ENCODE measurements at regions not wholly inside any gene's neighbourhood (a gene's known extent, or its start where the extent isn't known, plus 50 kb on each side); places are given as distances from the start of the nearest gene placed in this dataset.

DNA sequence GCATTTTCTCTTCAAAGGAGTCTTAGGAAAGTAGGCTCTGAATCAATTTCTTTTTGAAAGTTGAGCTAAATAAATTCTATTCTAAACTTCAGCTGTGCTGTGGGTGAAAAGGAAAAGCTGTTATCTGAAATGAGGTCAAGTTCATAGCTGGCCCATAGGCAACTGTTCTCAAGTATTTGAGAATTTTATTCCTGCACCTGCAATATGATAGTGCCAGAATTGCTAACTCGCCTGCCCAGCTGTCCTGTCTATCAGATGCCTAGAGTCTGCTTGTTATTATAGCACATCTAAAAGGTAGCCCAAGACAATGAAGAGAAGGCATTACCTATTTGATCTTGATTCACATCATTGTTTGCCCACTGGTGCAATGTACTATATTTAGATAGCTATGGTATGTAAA is 798.7 kb downstream of the DIPK2A start:
- no peak for DNase-seq (ENCODE audit: low read depth, low spot score)
- POLR2A ChIA-PET = no interaction called here
- Histone ChIP-seq H3K27me3 (ENCODE audit: control insufficient read depth, insufficient read depth, low read length) (no peaks in the 10 kb centered on the region), H3K9me3 (ENCODE audit: control insufficient read depth, insufficient read depth, low read length) (no peaks in the 10 kb centered on the region), H3K4me3 (ENCODE audit: low read depth, low read length) (no peak overlapping the region), H3K27ac (ENCODE audit: low read depth, low read length) (no peak overlapping the region)
- CTCF ChIA-PET = interaction anchor here (0.9 to 2.7 kb wide), 6 partner anchors 794 to 874 kb away, joined by 3 to 13 read pairs (median 6); partner anchors contain the start of gene DIPK2A
- TF ChIP-seq CTCF (IDR thresholded peaks at IDR 0.05; ENCODE audit: low read depth, low read length) = no peak

DNA sequence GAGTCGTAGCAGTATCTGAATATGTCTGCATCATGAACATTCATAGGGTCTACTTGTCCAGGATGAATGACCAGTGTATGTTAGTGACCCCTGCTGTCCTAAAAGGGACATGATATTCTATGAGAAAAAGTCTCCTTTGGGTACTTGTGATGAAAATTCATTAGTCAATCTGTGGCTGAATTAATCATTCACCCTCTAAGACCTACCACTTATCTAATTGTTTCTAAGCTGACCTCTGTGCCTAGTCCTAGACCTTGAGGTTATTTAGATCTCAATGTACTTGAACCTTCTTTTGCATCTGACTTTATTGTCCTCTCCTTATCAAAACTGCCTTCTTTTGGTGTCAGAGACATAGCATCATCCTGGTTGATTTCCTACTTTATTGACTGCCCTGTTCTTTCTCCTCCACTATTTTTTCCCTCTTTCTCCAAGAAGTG is 799.3 kb downstream of the DIPK2A start:
- peak; percentile 10 for DNase-seq (ENCODE audit: low read depth, low spot score)
- POLR2A ChIA-PET = no interaction called here
- peak; percentile 57 for TF ChIP-seq CTCF (IDR thresholded peaks at IDR 0.05; ENCODE audit: low read depth, low read length)
- CTCF ChIA-PET = interaction anchor here (0.7 to 2.7 kb wide), 10 partner anchors 8 to 885 kb away, joined by 3 to 13 read pairs (median 5); partner anchors contain the start of gene DIPK2A
- Histone ChIP-seq H3K27ac (ENCODE audit: low read depth, low read length) (no peak overlapping the region), H3K4me3 (ENCODE audit: low read depth, low read length) (no peak overlapping the region), H3K27me3 (ENCODE audit: control insufficient read depth, insufficient read depth, low read length) (no peaks in the 10 kb centered on the region), H3K9me3 (ENCODE audit: control insufficient read depth, insufficient read depth, low read length) (no peaks in the 10 kb centered on the region)

- Histone ChIP-seq H3K27ac (ENCODE audit: low read depth, low read length) (no peak overlapping the region), H3K27me3 (ENCODE audit: control insufficient read depth, insufficient read depth, low read length) (no peaks in the 10 kb centered on the region), H3K4me3 (ENCODE audit: low read depth, low read length) (no peak overlapping the region), H3K9me3 (ENCODE audit: control insufficient read depth, insufficient read depth, low read length) (no peaks in the 10 kb centered on the region)
- TF ChIP-seq CTCF (IDR thresholded peaks at IDR 0.05; ENCODE audit: low read depth, low read length) = no peak
- DNase-seq (ENCODE audit: low read depth, low spot score) = no peak
- ChIA-PET CTCF (interaction anchor here (0.7 to 2.7 kb wide), 11 partner anchors 9 to 886 kb away, joined by 3 to 13 read pairs (median 4); partner anchors contain the start of gene DIPK2A), POLR2A (no interaction called here)
Measured at GRCh38 chr3:144771381-144771870, 799.8 kb downstream of the DIPK2A start.

- TF ChIP-seq CTCF (IDR thresholded peaks at IDR 0.05; ENCODE audit: low read depth, low read length) = no peak
- ChIA-PET CTCF (interaction anchor here (0.8 to 2.7 kb wide), 2 partner anchors 792 to 797 kb away, joined by 4 to 13 read pairs; no protein-coding TSS in a partner anchor), POLR2A (no interaction called here)
- no peak overlapping the region for H3K27ac ChIP-seq (ENCODE audit: low read depth, low read length)
- no peaks in the 10 kb centered on the region for H3K9me3 ChIP-seq (ENCODE audit: control insufficient read depth, insufficient read depth, low read length)
- no peak overlapping the region for H3K4me3 ChIP-seq (ENCODE audit: low read depth, low read length)
- H3K27me3 ChIP-seq (ENCODE audit: control insufficient read depth, insufficient read depth, low read length) = no peaks in the 10 kb centered on the region
- no peak for DNase-seq (ENCODE audit: low read depth, low spot score)
Measured at GRCh38 chr3:144772372-144772771, 800.7 kb downstream of the DIPK2A start.

- H3K27ac ChIP-seq (ENCODE audit: low read depth, low read length) = no peak overlapping the region
- ChIA-PET POLR2A (no interaction called here), CTCF (no interaction called here)
Measured at GRCh38 chr3:144773350-144773749, 801.7 kb downstream of the DIPK2A start.

More at GRCh38 chr3:144773350-144773749, 801.7 kb downstream of the DIPK2A start:
- H3K9me3 ChIP-seq (ENCODE audit: control insufficient read depth, insufficient read depth, low read length) = no peaks in the 10 kb centered on the region
- H3K27me3 ChIP-seq (ENCODE audit: control insufficient read depth, insufficient read depth, low read length) = no peaks in the 10 kb centered on the region
- no peak overlapping the region for H3K4me3 ChIP-seq (ENCODE audit: low read depth, low read length)
- DNase-seq (ENCODE audit: low read depth, low spot score) = no peak
- no peak for TF ChIP-seq CTCF (IDR thresholded peaks at IDR 0.05; ENCODE audit: low read depth, low read length)
